ENCODE measurements at regions not wholly inside any gene's neighbourhood (a gene's known extent, or its start where the extent isn't known, plus 50 kb on each side); places are given as distances from the start of the nearest gene placed in this dataset.
"Not testable (repeated sequence)": the region's sequence is repeated elsewhere in the genome, so short reads cannot be mapped to it uniquely, and the experiment has no call there.

DNA sequence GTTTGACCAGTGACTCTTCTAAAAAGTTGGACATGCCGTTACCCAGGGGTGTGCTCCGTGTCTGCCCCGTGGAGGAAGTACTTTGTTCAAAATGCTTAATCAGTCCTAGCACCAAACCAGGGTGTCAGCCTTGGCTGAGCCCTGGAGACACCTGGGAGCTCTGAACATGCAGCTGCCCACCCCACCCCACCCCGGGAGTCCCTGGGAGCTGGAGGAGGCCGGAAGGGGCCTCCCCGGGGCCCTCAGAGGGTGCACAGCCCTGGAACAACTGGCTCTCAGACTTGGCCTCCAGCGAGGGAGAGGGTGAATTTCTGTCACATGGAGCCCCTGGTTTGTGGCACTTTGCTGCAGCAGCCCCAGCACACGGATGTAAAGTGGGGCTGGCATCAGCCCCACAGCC, 152.1 kb downstream of the LAT start:
- H3K9me3 ChIP-seq; H3K36me3 ChIP-seq; H3K27ac ChIP-seq; H3K4me1 ChIP-seq; DNase-seq; ATAC-seq (ENCODE audit: low FRiP score in 2 of 2); H3K27me3 ChIP-seq; H3K4me3 ChIP-seq: not testable (repeated sequence)
- 74 to 78% methylated on average over 5 to 7 of the region's 8 CpGs for WGBS, 2 donors

DNA sequence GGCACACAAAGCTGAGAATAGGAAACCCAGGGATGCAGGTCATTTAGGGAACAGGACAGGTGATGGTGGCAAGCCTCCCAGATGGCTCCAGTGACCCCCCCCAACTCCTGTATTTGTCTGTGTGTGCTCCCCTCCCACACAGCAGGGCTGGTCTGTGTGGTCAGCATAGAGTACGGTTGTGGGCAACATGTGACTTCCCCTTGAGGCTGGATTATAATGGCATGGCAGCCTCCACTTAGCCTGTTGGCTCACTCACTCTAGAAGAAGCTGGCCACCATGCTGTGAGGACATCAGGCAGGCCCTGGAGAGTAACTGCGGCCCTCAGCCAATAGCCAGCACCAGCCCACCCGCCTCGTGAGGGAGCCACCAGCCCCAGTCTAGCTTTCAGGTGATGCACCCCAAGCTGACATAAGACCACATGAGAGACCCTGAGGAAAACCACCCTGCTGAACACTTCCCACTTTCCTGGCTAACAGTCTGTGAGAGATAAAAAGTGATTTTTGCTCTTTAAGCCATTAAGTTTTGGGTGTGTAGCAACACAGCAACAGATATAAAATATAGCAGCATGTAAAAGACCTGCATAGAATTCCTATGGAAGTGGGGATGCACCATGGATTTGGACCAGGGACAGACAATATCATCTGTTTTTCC, 151.3 kb downstream of the LAT start:
- H3K27me3 ChIP-seq; H3K9me3 ChIP-seq; H3K36me3 ChIP-seq; DNase-seq; H3K27ac ChIP-seq; ATAC-seq (ENCODE audit: low FRiP score in 2 of 2); H3K4me3 ChIP-seq; H3K4me1 ChIP-seq: not testable (repeated sequence)
- 100% methylated on average over 3 of the region's 4 CpGs; no CpG with 5 or more reads in 1 of the 2 donors for WGBS, 2 donors

DNA sequence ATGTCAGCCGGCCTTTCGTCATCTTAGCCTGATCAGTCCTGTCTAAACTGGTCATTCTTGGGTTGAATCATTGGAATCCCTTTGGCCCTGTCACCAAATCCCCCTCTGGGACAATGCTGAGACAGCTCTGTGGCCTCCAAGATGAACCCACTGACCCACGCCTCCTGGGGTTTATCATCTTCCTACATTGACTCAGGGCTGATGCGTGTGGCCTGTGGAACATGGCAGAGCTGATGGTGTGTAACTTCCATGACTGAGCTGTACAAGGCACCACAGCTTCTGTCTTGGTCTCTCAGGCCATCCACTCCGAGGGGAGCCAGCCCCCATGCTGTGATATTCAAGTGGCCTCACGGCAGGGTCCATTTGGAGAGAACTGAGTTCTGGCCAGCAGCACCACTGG, 150.2 kb downstream of the LAT start:
- not testable (repeated sequence) for H3K9me3 ChIP-seq; H3K36me3 ChIP-seq; H3K4me3 ChIP-seq; ATAC-seq (ENCODE audit: low FRiP score in 2 of 2); H3K27ac ChIP-seq; H3K27me3 ChIP-seq; DNase-seq
- H3K4me1 ChIP-seq = peaks cover 0 to 12% (median 4%) of the 10 kb centered on the region in 4 donors
- 96 to 100% methylated on average over 3 to 5 of the region's 6 CpGs for WGBS, 2 donors

DNA sequence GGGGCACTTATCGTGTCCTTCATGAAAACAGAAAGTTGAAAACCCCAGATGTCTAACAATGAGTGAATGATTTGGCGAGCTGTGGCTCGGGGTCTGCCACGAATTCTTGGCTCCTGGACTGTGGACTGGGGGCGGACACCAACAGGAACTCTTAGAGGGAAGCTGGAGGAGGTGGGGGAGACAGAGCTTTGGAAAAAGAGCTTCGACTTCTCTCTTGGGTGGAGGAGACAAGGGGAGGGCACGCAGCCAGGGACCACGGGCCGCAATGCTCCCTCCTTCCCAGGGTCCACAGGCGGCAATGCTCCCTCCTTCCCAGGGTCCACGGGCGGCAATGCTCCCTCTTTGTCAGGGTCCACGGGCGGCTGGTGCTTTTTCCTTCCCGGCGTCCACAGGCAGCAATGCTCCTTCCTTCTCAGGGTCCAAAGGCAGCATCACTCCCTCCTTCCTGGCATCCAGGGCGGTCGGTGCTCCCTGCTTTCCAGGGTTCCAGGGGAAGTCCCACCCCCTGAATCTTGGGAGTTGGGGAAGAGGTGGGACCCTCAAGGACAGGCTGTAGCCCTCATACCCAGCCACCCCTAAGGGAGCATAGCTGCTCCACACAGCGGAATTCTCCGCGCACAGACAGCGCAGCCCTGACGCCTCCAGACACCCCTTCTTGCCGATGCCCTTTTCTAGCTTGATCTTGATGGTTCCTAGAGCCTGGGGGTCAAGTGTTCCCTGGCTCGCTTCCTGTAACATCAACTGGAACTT, 149.0 kb downstream of the LAT start:
- H3K9me3 ChIP-seq; H3K27me3 ChIP-seq; H3K4me3 ChIP-seq; H3K27ac ChIP-seq; ATAC-seq (ENCODE audit: low FRiP score in 2 of 2); H3K36me3 ChIP-seq; DNase-seq: not testable (repeated sequence)
- 81 to 91% methylated on average over 23 to 25 of the region's 25 CpGs for WGBS, 2 donors
- H3K4me1 ChIP-seq = peaks cover 0 to 22% (median 12%) of the 10 kb centered on the region in 4 donors

DNA sequence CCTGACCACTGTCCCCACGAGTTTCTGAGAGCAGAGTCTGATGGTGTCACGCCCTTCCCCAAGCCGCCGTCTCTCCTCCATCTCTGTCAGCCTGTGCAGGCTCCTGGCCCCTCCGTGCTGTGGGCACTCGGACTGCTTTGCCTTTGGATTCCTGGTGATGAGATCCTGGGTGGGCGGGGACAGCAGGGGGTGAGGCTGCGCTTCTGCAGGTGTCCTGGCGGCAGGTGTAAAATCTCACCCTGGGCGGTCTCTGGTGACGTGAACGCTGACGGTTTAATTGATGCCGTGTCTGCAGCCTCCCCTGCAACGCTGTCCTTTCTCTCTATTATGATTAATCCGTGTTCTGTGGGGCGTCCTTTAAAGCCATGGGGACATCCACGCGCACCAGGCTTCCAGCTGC, 148.0 kb downstream of the LAT start:
- not testable (repeated sequence) for ATAC-seq (ENCODE audit: low FRiP score in 2 of 2); DNase-seq; H3K27me3 ChIP-seq; H3K4me3 ChIP-seq; H3K36me3 ChIP-seq; H3K27ac ChIP-seq; H3K9me3 ChIP-seq
- peaks cover 0 to 22% (median 12%) of the 10 kb centered on the region in 4 donors for H3K4me1 ChIP-seq
- 77 to 85% methylated on average over 6 to 14 of the region's 19 CpGs for WGBS, 2 donors

DNA sequence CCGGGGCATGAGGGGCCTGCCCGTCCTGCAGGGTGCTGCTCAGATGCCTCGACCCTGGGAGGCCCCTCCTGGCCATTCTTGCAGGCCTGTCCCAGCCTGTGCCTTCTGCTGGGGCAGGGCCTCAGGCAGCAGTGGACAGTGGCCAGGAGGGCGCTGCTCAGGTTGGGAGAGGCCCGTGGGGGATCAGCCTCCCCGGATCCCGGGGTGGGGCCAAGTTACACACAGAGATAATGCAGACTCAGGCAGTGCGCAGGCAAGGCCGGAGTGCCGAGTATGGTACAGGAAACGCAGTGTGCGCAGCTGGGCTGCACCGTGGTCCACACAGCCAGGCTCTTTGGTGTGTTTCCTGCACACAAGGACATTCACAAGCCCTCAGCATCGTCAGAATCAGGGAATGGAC, 147.6 kb downstream of the LAT start:
- peaks cover 0 to 22% (median 12%) of the 10 kb centered on the region in 4 donors for H3K4me1 ChIP-seq
- not testable (repeated sequence) for H3K27me3 ChIP-seq; DNase-seq; ATAC-seq (ENCODE audit: low FRiP score in 2 of 2); H3K4me3 ChIP-seq; H3K9me3 ChIP-seq; H3K36me3 ChIP-seq; H3K27ac ChIP-seq
- 79 to 84% methylated on average over 2 to 14 of the region's 14 CpGs for WGBS, 2 donors

DNA sequence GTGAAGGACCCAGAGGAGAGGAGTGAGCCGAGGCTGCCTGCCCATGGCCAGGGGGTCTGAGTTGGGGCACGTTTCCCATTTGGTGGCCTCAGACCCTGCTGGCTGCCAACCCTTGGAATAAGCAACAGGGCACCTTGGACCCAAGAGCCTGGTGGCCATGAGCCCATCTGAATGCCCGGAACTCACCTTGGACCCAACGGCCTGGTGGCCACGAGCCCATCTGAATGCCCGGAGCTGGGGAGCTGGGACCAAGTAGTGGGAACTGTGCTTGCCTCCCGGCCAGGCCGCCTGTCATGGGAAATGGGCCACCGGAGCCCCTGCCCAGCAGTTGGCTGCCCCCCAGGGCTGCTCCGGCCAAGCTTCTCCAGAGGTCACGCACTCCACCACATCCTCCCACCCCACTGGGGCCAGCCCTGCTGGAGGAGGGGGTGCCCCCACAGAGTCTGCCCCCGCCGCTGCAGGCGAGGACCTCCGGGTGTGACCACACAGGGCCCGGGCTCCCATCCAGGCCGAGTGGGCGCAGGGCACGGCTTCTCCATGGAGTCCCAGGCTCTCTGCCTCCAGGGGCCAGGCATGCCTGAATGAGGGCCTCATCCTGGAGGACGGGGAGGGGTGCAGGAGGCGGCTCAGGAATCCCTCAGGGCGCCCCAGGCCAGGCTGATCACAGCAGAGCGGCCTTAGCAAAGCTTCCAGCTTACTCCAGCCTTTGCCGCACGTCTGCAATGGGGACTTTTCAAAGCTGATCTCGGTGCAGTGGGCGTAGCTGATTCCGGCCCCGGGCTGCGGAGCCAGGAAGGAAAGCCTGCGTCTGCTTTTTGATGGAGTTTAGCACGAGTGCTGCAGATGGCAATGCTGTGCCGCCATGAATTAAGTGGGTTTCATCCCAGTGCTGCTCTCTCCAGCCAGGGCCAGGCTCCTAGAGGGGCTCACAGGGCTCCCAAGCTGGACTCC, 146.3 kb downstream of the LAT start:
- H3K9me3 ChIP-seq, H3K27me3 ChIP-seq, H3K4me3 ChIP-seq, H3K36me3 ChIP-seq: not testable (repeated sequence)
- ATAC-seq (ENCODE audit: low FRiP score in 2 of 2) = peak in 1 of 2 donors; percentile 52
- DNase-seq = peak in 1 of 2 donors; percentile 82
- WGBS, 2 donors = 51 to 69% methylated on average over 2 to 23 of the region's 33 CpGs
- Histone ChIP-seq H3K4me1 (peaks cover 0 to 22% (median 12%) of the 10 kb centered on the region in 4 donors), H3K27ac (peak overlapping the region in 3 of 4 donors; percentile 35 to 59 (median 48))

DNA sequence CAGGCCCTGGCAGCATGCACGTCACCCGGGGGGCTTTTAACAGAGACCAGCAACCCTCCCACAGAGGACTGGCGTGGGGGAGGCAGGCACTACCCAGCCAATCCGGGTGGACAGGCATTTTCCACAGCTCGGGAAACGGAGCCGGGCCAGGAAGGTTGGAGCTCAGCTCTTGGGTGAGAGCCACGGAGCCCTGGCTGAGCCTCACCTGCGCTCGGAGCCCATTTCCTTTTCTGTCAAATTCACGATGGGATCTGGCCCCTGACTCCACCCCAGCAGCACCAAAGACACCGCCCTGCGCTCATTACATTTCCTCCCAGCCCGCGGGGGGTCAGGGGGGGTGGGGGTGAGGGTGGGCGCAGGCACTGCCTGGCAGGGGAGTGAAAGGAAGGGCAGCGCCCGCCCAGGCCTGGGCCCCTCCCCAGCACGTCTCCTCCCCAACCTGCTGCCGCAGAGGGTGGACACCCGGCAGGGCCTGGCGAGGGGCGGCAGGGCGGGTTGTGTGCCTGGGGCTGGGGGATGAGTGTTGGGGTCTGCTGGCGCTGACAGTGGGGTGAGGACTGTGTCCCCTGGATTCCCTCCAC, 145.4 kb downstream of the LAT start:
- H3K4me3 ChIP-seq; DNase-seq; ATAC-seq (ENCODE audit: low FRiP score in 2 of 2); H3K9me3 ChIP-seq; H3K36me3 ChIP-seq; H3K27me3 ChIP-seq: not testable (repeated sequence)
- Histone ChIP-seq H3K27ac (peak overlapping the region; percentile 24 to 69 (median 34)), H3K4me1 (peaks cover 0 to 22% (median 12%) of the 10 kb centered on the region in 4 donors)
- 82% methylated on average over 20 of the region's 25 CpGs; no CpG with 5 or more reads in 1 of the 2 donors for WGBS, 2 donors
